ENCODE measurements at regions not wholly inside any gene's neighbourhood (a gene's known extent, or its start where the extent isn't known, plus 50 kb on each side); places are given as distances from the start of the nearest gene placed in this dataset.
A peak's percentile ranks its signal among the peaks of the same experiment; 100 is the strongest.
"Not testable (repeated sequence)": the region's sequence is repeated elsewhere in the genome, so short reads cannot be mapped to it uniquely, and the experiment has no call there.

- H3K36me3 ChIP-seq (ENCODE audit: low read depth) = no peaks in the 10 kb centered on the region
- no peak overlapping the region for H3K4me3 ChIP-seq (ENCODE audit: severe bottlenecking)
- no peaks in the 10 kb centered on the region for H3K9me3 ChIP-seq (ENCODE audit: severe bottlenecking)
- DNase-seq (ENCODE audit: low spot score) = no peak
- TF ChIP-seq CTCF (IDR thresholded peaks at IDR 0.05; ENCODE audit: poor library complexity, severe bottlenecking) = no peak
- no peak for ATAC-seq (ENCODE audit: low read depth)
- no peaks in the 10 kb centered on the region for H3K4me1 ChIP-seq (ENCODE audit: insufficient read depth, poor library complexity, severe bottlenecking)
- no peak overlapping the region for H3K27ac ChIP-seq (ENCODE audit: poor library complexity, severe bottlenecking)
- H3K27me3 ChIP-seq (ENCODE audit: insufficient read depth, poor library complexity, severe bottlenecking) = no peaks in the 10 kb centered on the region
These were observed 864.9 kb upstream of the WWC1 start for GRCh38 chr5:167426501-167426900.

- H3K9me3 ChIP-seq (ENCODE audit: severe bottlenecking); H3K27ac ChIP-seq (ENCODE audit: poor library complexity, severe bottlenecking); DNase-seq (ENCODE audit: low spot score); ATAC-seq (ENCODE audit: low read depth); H3K4me1 ChIP-seq (ENCODE audit: insufficient read depth, poor library complexity, severe bottlenecking); H3K27me3 ChIP-seq (ENCODE audit: insufficient read depth, poor library complexity, severe bottlenecking); H3K36me3 ChIP-seq (ENCODE audit: low read depth); H3K4me3 ChIP-seq (ENCODE audit: severe bottlenecking): not testable (repeated sequence)
These were observed 863.8 kb upstream of the WWC1 start for GRCh38 chr5:167427641-167428040.

- H3K9me3 ChIP-seq (ENCODE audit: severe bottlenecking) = no peaks in the 10 kb centered on the region
- H3K27ac ChIP-seq (ENCODE audit: poor library complexity, severe bottlenecking) = no peak overlapping the region
- H3K4me1 ChIP-seq (ENCODE audit: insufficient read depth, poor library complexity, severe bottlenecking) = no peaks in the 10 kb centered on the region
- ATAC-seq (ENCODE audit: low read depth) = no peak
- no peak for TF ChIP-seq CTCF (IDR thresholded peaks at IDR 0.05; ENCODE audit: poor library complexity, severe bottlenecking)
- no peak for DNase-seq (ENCODE audit: low spot score)
- H3K4me3 ChIP-seq (ENCODE audit: severe bottlenecking) = no peak overlapping the region
- H3K27me3 ChIP-seq (ENCODE audit: insufficient read depth, poor library complexity, severe bottlenecking) = peaks cover 20% of the 10 kb centered on the region
- H3K36me3 ChIP-seq (ENCODE audit: low read depth) = no peaks in the 10 kb centered on the region
These were observed 850.6 kb upstream of the WWC1 start for GRCh38 chr5:167440846-167441245.

- no peak overlapping the region for H3K4me3 ChIP-seq (ENCODE audit: severe bottlenecking)
- DNase-seq (ENCODE audit: low spot score) = no peak
- peak; percentile 40; the same call in 1 of the 3 replicates for ATAC-seq (ENCODE audit: low read depth)
- H3K27ac ChIP-seq (ENCODE audit: poor library complexity, severe bottlenecking) = no peak overlapping the region
- no peaks in the 10 kb centered on the region for H3K4me1 ChIP-seq (ENCODE audit: insufficient read depth, poor library complexity, severe bottlenecking)
- H3K36me3 ChIP-seq (ENCODE audit: low read depth) = no peaks in the 10 kb centered on the region
- no peak for TF ChIP-seq CTCF (IDR thresholded peaks at IDR 0.05; ENCODE audit: poor library complexity, severe bottlenecking)
- peaks cover 26% of the 10 kb centered on the region for H3K27me3 ChIP-seq (ENCODE audit: insufficient read depth, poor library complexity, severe bottlenecking)
- no peaks in the 10 kb centered on the region for H3K9me3 ChIP-seq (ENCODE audit: severe bottlenecking)
These were observed 848.5 kb upstream of the WWC1 start for GRCh38 chr5:167442922-167443321.

GRCh38 chr5:167447466-167448375, 843.7 kb upstream of the WWC1 start:
- Histone ChIP-seq H3K36me3 (ENCODE audit: low read depth) (no peaks in the 10 kb centered on the region), H3K27ac (ENCODE audit: poor library complexity, severe bottlenecking) (no peak overlapping the region), H3K27me3 (ENCODE audit: insufficient read depth, poor library complexity, severe bottlenecking) (peaks cover 26% of the 10 kb centered on the region), H3K4me3 (ENCODE audit: severe bottlenecking) (no peak overlapping the region), H3K4me1 (ENCODE audit: insufficient read depth, poor library complexity, severe bottlenecking) (no peaks in the 10 kb centered on the region), H3K9me3 (ENCODE audit: severe bottlenecking) (no peaks in the 10 kb centered on the region)
- ATAC-seq (ENCODE audit: low read depth) = no peak; the same call in 2 of the 3 replicates
- no peak for DNase-seq (ENCODE audit: low spot score)
- TF ChIP-seq CTCF (IDR thresholded peaks at IDR 0.05; ENCODE audit: poor library complexity, severe bottlenecking) = no peak
